ENCODE measurements at regions not wholly inside any gene's neighbourhood (a gene's known extent, or its start where the extent isn't known, plus 50 kb on each side); places are given as distances from the start of the nearest gene placed in this dataset.

GRCh38 chr6:8574311-8574710, 139.0 kb upstream of the SLC35B3 start:
- Histone ChIP-seq H3K9me3 (ENCODE audit: control insufficient read depth in 2 of 2, insufficient read depth in 1 of 2, low read length in 1 of 2) (no peaks in the 10 kb centered on the region), H3K36me3 (ENCODE audit: control insufficient read depth in 2 of 2, insufficient read depth in 2 of 2, low read length in 1 of 2) (no peaks in the 10 kb centered on the region), H3K4me1 (ENCODE audit: control insufficient read depth in 2 of 2, insufficient read depth in 2 of 2, low read length in 2 of 2) (no peaks in the 10 kb centered on the region), H3K27ac (ENCODE audit: low read depth in 1 of 2, low read length in 1 of 2) (no peak overlapping the region), H3K4me3 (ENCODE audit: low read length in 2 of 2) (no peak overlapping the region), H3K27me3 (ENCODE audit: control insufficient read depth in 2 of 2, insufficient read depth in 1 of 2, low read length in 1 of 2) (no peaks in the 10 kb centered on the region)
- WGBS: 97% methylated on average over 2 of the region's 2 CpGs
- no peak for DNase-seq (ENCODE audit: low read depth in 6 of 9, low spot score in 9 of 9)

GRCh38 chr6:8570256-8570920, 135.0 kb upstream of the SLC35B3 start:
- no peaks in the 10 kb centered on the region for H3K27me3 ChIP-seq (ENCODE audit: control insufficient read depth in 2 of 2, insufficient read depth in 1 of 2, low read length in 1 of 2)
- no peaks in the 10 kb centered on the region for H3K36me3 ChIP-seq (ENCODE audit: control insufficient read depth in 2 of 2, insufficient read depth in 2 of 2, low read length in 1 of 2)
- H3K27ac ChIP-seq (ENCODE audit: low read depth in 1 of 2, low read length in 1 of 2): no peak overlapping the region
- no peak for DNase-seq (ENCODE audit: low read depth in 6 of 9, low spot score in 9 of 9)
- H3K9me3 ChIP-seq (ENCODE audit: control insufficient read depth in 2 of 2, insufficient read depth in 1 of 2, low read length in 1 of 2): no peaks in the 10 kb centered on the region
- WGBS: 88% methylated on average over 6 of the region's 6 CpGs
- no peak overlapping the region for H3K4me3 ChIP-seq (ENCODE audit: low read length in 2 of 2)
- no peaks in the 10 kb centered on the region for H3K4me1 ChIP-seq (ENCODE audit: control insufficient read depth in 2 of 2, insufficient read depth in 2 of 2, low read length in 2 of 2)

GRCh38 chr6:8562125-8562524, 126.8 kb upstream of the SLC35B3 start:
- Histone ChIP-seq H3K27me3 (ENCODE audit: control insufficient read depth in 2 of 2, insufficient read depth in 1 of 2, low read length in 1 of 2) (no peaks in the 10 kb centered on the region), H3K4me3 (ENCODE audit: low read length in 2 of 2) (no peak overlapping the region), H3K27ac (ENCODE audit: low read depth in 1 of 2, low read length in 1 of 2) (no peak overlapping the region), H3K36me3 (ENCODE audit: control insufficient read depth in 2 of 2, insufficient read depth in 2 of 2, low read length in 1 of 2) (no peaks in the 10 kb centered on the region), H3K4me1 (ENCODE audit: control insufficient read depth in 2 of 2, insufficient read depth in 2 of 2, low read length in 2 of 2) (no peaks in the 10 kb centered on the region), H3K9me3 (ENCODE audit: control insufficient read depth in 2 of 2, insufficient read depth in 1 of 2, low read length in 1 of 2) (no peaks in the 10 kb centered on the region)
- 77% methylated on average over 3 of the region's 3 CpGs for WGBS
- DNase-seq (ENCODE audit: low read depth in 6 of 9, low spot score in 9 of 9): no peak

GRCh38 chr6:8558953-8559352, 123.6 kb upstream of the SLC35B3 start:
- Histone ChIP-seq H3K27me3 (ENCODE audit: control insufficient read depth in 2 of 2, insufficient read depth in 1 of 2, low read length in 1 of 2) (no peaks in the 10 kb centered on the region), H3K9me3 (ENCODE audit: control insufficient read depth in 2 of 2, insufficient read depth in 1 of 2, low read length in 1 of 2) (no peaks in the 10 kb centered on the region), H3K36me3 (ENCODE audit: control insufficient read depth in 2 of 2, insufficient read depth in 2 of 2, low read length in 1 of 2) (no peaks in the 10 kb centered on the region), H3K27ac (ENCODE audit: low read depth in 1 of 2, low read length in 1 of 2) (no peak overlapping the region), H3K4me3 (ENCODE audit: low read length in 2 of 2) (no peak overlapping the region), H3K4me1 (ENCODE audit: control insufficient read depth in 2 of 2, insufficient read depth in 2 of 2, low read length in 2 of 2) (no peaks in the 10 kb centered on the region)
- no peak for DNase-seq (ENCODE audit: low read depth in 6 of 9, low spot score in 9 of 9)
- 33% methylated on average over 4 of the region's 4 CpGs for WGBS

GRCh38 chr6:8557014-8557748, 121.8 kb upstream of the SLC35B3 start:
- H3K4me1 ChIP-seq (ENCODE audit: control insufficient read depth in 2 of 2, insufficient read depth in 2 of 2, low read length in 2 of 2): no peaks in the 10 kb centered on the region
- no peaks in the 10 kb centered on the region for H3K36me3 ChIP-seq (ENCODE audit: control insufficient read depth in 2 of 2, insufficient read depth in 2 of 2, low read length in 1 of 2)
- DNase-seq (ENCODE audit: low read depth in 6 of 9, low spot score in 9 of 9): no peak
- H3K27ac ChIP-seq (ENCODE audit: low read depth in 1 of 2, low read length in 1 of 2): no peak overlapping the region
- H3K9me3 ChIP-seq (ENCODE audit: control insufficient read depth in 2 of 2, insufficient read depth in 1 of 2, low read length in 1 of 2): no peaks in the 10 kb centered on the region
- H3K4me3 ChIP-seq (ENCODE audit: low read length in 2 of 2): no peak overlapping the region
- no peaks in the 10 kb centered on the region for H3K27me3 ChIP-seq (ENCODE audit: control insufficient read depth in 2 of 2, insufficient read depth in 1 of 2, low read length in 1 of 2)
- 77% methylated on average over 2 of the region's 2 CpGs for WGBS

GRCh38 chr6:8556370-8557013, 121.1 kb upstream of the SLC35B3 start:
- no peaks in the 10 kb centered on the region for H3K36me3 ChIP-seq (ENCODE audit: control insufficient read depth in 2 of 2, insufficient read depth in 2 of 2, low read length in 1 of 2)
- DNase-seq (ENCODE audit: low read depth in 6 of 9, low spot score in 9 of 9): no peak
- no peak overlapping the region for H3K27ac ChIP-seq (ENCODE audit: low read depth in 1 of 2, low read length in 1 of 2)
- no peak overlapping the region for H3K4me3 ChIP-seq (ENCODE audit: low read length in 2 of 2)
- no peaks in the 10 kb centered on the region for H3K9me3 ChIP-seq (ENCODE audit: control insufficient read depth in 2 of 2, insufficient read depth in 1 of 2, low read length in 1 of 2)
- H3K4me1 ChIP-seq (ENCODE audit: control insufficient read depth in 2 of 2, insufficient read depth in 2 of 2, low read length in 2 of 2): no peaks in the 10 kb centered on the region
- no peaks in the 10 kb centered on the region for H3K27me3 ChIP-seq (ENCODE audit: control insufficient read depth in 2 of 2, insufficient read depth in 1 of 2, low read length in 1 of 2)
- whole genome bisulfite sequencing: 98% methylated on average over 1 of the region's 1 CpG

GRCh38 chr6:8551993-8552392, 116.6 kb upstream of the SLC35B3 start:
- Histone ChIP-seq H3K36me3 (ENCODE audit: control insufficient read depth in 2 of 2, insufficient read depth in 2 of 2, low read length in 1 of 2) (no peaks in the 10 kb centered on the region), H3K4me3 (ENCODE audit: low read length in 2 of 2) (no peak overlapping the region), H3K27me3 (ENCODE audit: control insufficient read depth in 2 of 2, insufficient read depth in 1 of 2, low read length in 1 of 2) (no peaks in the 10 kb centered on the region), H3K27ac (ENCODE audit: low read depth in 1 of 2, low read length in 1 of 2) (no peak overlapping the region), H3K9me3 (ENCODE audit: control insufficient read depth in 2 of 2, insufficient read depth in 1 of 2, low read length in 1 of 2) (no peaks in the 10 kb centered on the region), H3K4me1 (ENCODE audit: control insufficient read depth in 2 of 2, insufficient read depth in 2 of 2, low read length in 2 of 2) (no peaks in the 10 kb centered on the region)
- 91% methylated on average over 2 of the region's 2 CpGs for WGBS
- DNase-seq (ENCODE audit: low read depth in 6 of 9, low spot score in 9 of 9): no peak

GRCh38 chr6:8551386-8551785, 116.0 kb upstream of the SLC35B3 start:
- 94% methylated on average over 2 of the region's 2 CpGs for WGBS
- Histone ChIP-seq H3K27me3 (ENCODE audit: control insufficient read depth in 2 of 2, insufficient read depth in 1 of 2, low read length in 1 of 2) (no peaks in the 10 kb centered on the region), H3K27ac (ENCODE audit: low read depth in 1 of 2, low read length in 1 of 2) (no peak overlapping the region), H3K36me3 (ENCODE audit: control insufficient read depth in 2 of 2, insufficient read depth in 2 of 2, low read length in 1 of 2) (no peaks in the 10 kb centered on the region), H3K4me3 (ENCODE audit: low read length in 2 of 2) (no peak overlapping the region), H3K4me1 (ENCODE audit: control insufficient read depth in 2 of 2, insufficient read depth in 2 of 2, low read length in 2 of 2) (no peaks in the 10 kb centered on the region), H3K9me3 (ENCODE audit: control insufficient read depth in 2 of 2, insufficient read depth in 1 of 2, low read length in 1 of 2) (no peaks in the 10 kb centered on the region)
- DNase-seq (ENCODE audit: low read depth in 6 of 9, low spot score in 9 of 9): no peak

GRCh38 chr6:8549074-8549790, 113.9 kb upstream of the SLC35B3 start:
- no peaks in the 10 kb centered on the region for H3K36me3 ChIP-seq (ENCODE audit: control insufficient read depth in 2 of 2, insufficient read depth in 2 of 2, low read length in 1 of 2)

More at GRCh38 chr6:8549074-8549790, 113.9 kb upstream of the SLC35B3 start:
- no peak overlapping the region for H3K4me3 ChIP-seq (ENCODE audit: low read length in 2 of 2)
- no peak for DNase-seq (ENCODE audit: low read depth in 6 of 9, low spot score in 9 of 9)
- no peaks in the 10 kb centered on the region for H3K27me3 ChIP-seq (ENCODE audit: control insufficient read depth in 2 of 2, insufficient read depth in 1 of 2, low read length in 1 of 2)
- 76% methylated on average over 6 of the region's 6 CpGs for WGBS
- no peaks in the 10 kb centered on the region for H3K4me1 ChIP-seq (ENCODE audit: control insufficient read depth in 2 of 2, insufficient read depth in 2 of 2, low read length in 2 of 2)
- no peak overlapping the region for H3K27ac ChIP-seq (ENCODE audit: low read depth in 1 of 2, low read length in 1 of 2)
- no peaks in the 10 kb centered on the region for H3K9me3 ChIP-seq (ENCODE audit: control insufficient read depth in 2 of 2, insufficient read depth in 1 of 2, low read length in 1 of 2)

Measured in thymus (tissue), 11 donors.